ENCODE measurements at regions not wholly inside any gene's neighbourhood (a gene's known extent, or its start where the extent isn't known, plus 50 kb on each side); places are given as distances from the start of the nearest gene placed in this dataset.

- no peak for TF ChIP-seq CTCF (conservative IDR thresholded peaks at IDR 0.05; ENCODE audit: low read length)
- TF ChIP-seq EZH2phosphoT487 (IDR thresholded peaks at IDR 0.05; ENCODE audit: borderline replicate concordance), result no peak
Measured at GRCh38 chr2:163417596-163418337, 318.0 kb downstream of the FIGN start.
